Caco-2 (cell line): ENCODE measurements at regions not wholly inside any gene's neighbourhood (a gene's known extent, or its start where the extent isn't known, plus 50 kb on each side); places are given as distances from the start of the nearest gene placed in this dataset.

Experiments
- BruUV-seq: library from RNA; stranded (reverse); fragments of 400-500 nt; replicated peaks from 2 replicates; lab custom pipeline; 2021; lab: Mats Ljungman, UMichigan
- CTCF ChIA-PET: fragments of 300-600 bp; sonication (Branson Sonifier 250); formaldehyde crosslinking; loops from one replicate; lab custom pipeline; 2022; ENCODE audit warnings: antibody characterized with exemption; lab: Charles Lee
- POLR2A ChIA-PET: fragments of 300-600 bp; sonication (Branson Sonifier 250); formaldehyde crosslinking; loops from one replicate; lab custom pipeline; 2022; ENCODE audit warnings: antibody characterized with exemption; lab: Charles Lee
- DNase-seq, 2 experiments: peaks; one replicate each; pipeline versions ENCODE4 v3.0.0 to v3.0.0-alpha.2; 2020 to 2022
- H3K27me3 ChIP-seq: replicated peaks from 2 replicates; pipeline ENCODE4 v1.6.0; 2011; ENCODE audit warnings: low read length; ENCODE audit not compliant: control insufficient read depth, insufficient read depth
- H3K36me3 ChIP-seq: 2 replicates; pipeline ENCODE4 v1.5.1; 2011; ENCODE audit warnings: low read length; ENCODE audit not compliant: control insufficient read depth, insufficient read depth
- H3K4me1 ChIP-seq: fragments of 250-450 bp; sonication (Bioruptor Pico); 2 replicates; pipeline ENCODE4 v1.5.1; 2020; ENCODE audit warnings: mild to moderate bottlenecking
- H3K4me3 ChIP-seq: 2 replicates; pipeline ENCODE4 v1.5.1; 2011; ENCODE audit warnings: low read depth, mild to moderate bottlenecking, control low read depth, low read length
- H3K9me3 ChIP-seq: fragments of 250-450 bp; sonication (Bioruptor Pico); 2 replicates; pipeline ENCODE4 v1.5.1; 2020; ENCODE audit warnings: mild to moderate bottlenecking, moderate library complexity
- H3K27ac Mint-ChIP-seq: one replicate; pipeline ENCODE4 v1.8.0; 2022; ENCODE audit warnings: mixed read lengths; ENCODE audit not compliant: unreplicated experiment
- H3K27me3 Mint-ChIP-seq: one replicate; pipeline ENCODE4 v1.8.0; 2022; ENCODE audit warnings: mixed read lengths; ENCODE audit not compliant: insufficient read depth, unreplicated experiment
- H3K36me3 Mint-ChIP-seq: one replicate; pipeline ENCODE4 v1.8.0; 2022; ENCODE audit warnings: mild to moderate bottlenecking, mixed read lengths; ENCODE audit not compliant: insufficient read depth, unreplicated experiment
- H3K4me1 Mint-ChIP-seq: one replicate; pipeline ENCODE4 v1.8.0; 2022; ENCODE audit warnings: low read depth, mixed read lengths; ENCODE audit not compliant: unreplicated experiment
- H3K4me3 Mint-ChIP-seq: one replicate; pipeline ENCODE4 v1.8.0; 2022; ENCODE audit warnings: mild to moderate bottlenecking, moderate library complexity, mixed read lengths; ENCODE audit not compliant: unreplicated experiment
- H3K9me3 Mint-ChIP-seq: one replicate; pipeline ENCODE4 v1.8.0; 2022; ENCODE audit warnings: mixed read lengths; ENCODE audit not compliant: unreplicated experiment
- CTCF ChIP-seq, 2 experiments: fragments of 200-600 bp in 1 of 2; IDR thresholded peaks; 1 replicate in 1 of 2; 2 replicates in 1 of 2; pipeline versions ENCODE4 v1.5.1 to v1.8.0; 2011 to 2022; ENCODE audit warnings: antibody characterized with exemption in 1 of 2, control low read depth in 1 of 2, inconsistent platforms in 1 of 2, low read depth in 1 of 2, low read length in 1 of 2, mild to moderate bottlenecking in 1 of 2, moderate library complexity in 1 of 2; ENCODE audit not compliant: insufficient read depth in 1 of 2, severe bottlenecking in 1 of 2, unreplicated experiment in 1 of 2
- intact Hi-C: fragments of 100-400 bp; cut with micrococcal nuclease; formaldehyde crosslinking; loops from one replicate; pipeline ENCODE4 v1.10.0; 2022; ENCODE audit not compliant: unreplicated experiment

DNA sequence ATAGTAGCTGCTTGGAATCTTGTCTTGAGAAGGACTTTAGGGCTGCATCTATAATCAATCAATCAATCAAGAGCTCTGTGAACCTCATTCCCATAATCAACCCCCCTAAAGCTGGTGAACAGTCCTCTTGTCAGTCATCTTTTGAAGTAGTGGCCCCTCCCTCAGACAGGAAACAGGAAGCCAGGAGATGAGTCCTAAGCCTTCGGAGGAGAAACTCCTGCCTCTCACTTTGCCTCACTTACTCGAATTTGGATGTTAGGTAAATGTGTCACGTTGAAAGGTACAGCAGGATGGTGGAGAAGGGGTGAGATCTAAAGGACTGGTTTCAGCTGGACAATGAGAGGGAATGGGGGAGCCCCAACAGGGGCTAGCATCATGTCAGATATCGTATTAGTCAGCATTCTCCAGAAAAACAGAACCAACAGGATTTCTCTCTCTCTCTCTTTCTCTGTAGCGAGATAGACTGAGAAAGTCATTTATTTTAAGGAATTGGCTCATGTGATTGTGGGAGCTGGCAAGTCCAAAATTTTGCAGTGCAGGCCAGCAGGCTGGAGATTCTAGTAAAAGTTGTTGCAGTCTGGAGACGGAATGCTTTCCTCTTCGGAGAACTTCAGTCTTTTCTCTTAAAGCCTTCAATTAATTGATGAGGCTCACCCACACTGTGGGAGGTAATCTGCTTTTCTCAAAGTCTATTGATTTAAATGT is 144.4 kb upstream of the PWP1 start:
- no peak overlapping the region for H3K27ac Mint-ChIP-seq
- POLR2A ChIA-PET, result no interaction called here
- H3K36me3 Mint-ChIP-seq, result no peaks in the 10 kb centered on the region
- no peaks in the 10 kb centered on the region for H3K9me3 Mint-ChIP-seq
- Histone ChIP-seq H3K36me3 (no peaks in the 10 kb centered on the region), H3K27me3 (no peaks in the 10 kb centered on the region; the same call in 1 of the 2 replicates), H3K9me3 (no peaks in the 10 kb centered on the region), H3K4me1 (no peaks in the 10 kb centered on the region), H3K4me3 (no peak overlapping the region)
- no peaks in the 10 kb centered on the region for H3K4me1 Mint-ChIP-seq
- CTCF ChIA-PET, result no interaction called here
- intact Hi-C loops, result no loop called here
- peaks cover 8% of the 10 kb centered on the region for H3K27me3 Mint-ChIP-seq
- H3K4me3 Mint-ChIP-seq, result no peak overlapping the region
- no TSS peak for BruUV-seq
- DNase-seq, result no peak
- no peak for TF ChIP-seq CTCF (IDR thresholded peaks at IDR 0.05; ENCODE audit: insufficient read depth in 1 of 2, low read depth in 1 of 2, low read length in 1 of 2, severe bottlenecking in 1 of 2, unreplicated experiment in 1 of 2)

DNA sequence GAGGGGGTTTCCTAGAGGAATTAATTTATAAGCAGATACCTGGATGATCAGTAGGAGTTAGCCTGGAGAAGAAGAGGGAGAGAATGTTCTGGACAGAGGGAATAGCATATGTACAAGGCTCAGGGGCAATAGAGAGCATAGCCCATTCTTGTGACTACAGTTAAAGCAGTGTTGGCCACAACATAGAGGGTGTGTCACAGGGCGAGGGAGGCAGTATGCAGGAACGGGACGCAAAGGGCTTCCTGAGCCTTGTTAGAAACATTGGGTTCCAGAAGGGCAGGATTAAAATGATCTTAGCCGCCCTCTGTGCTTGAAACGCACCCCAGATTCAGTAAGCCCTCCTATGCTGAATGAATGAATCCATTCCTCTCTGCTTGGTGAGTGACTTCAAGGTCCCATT is 142.2 kb upstream of the PWP1 start:
- Mint-ChIP-seq H3K9me3 (no peaks in the 10 kb centered on the region), H3K27ac (no peak overlapping the region), H3K36me3 (no peaks in the 10 kb centered on the region), H3K4me1 (no peaks in the 10 kb centered on the region), H3K4me3 (no peak overlapping the region), H3K27me3 (peaks cover 12% of the 10 kb centered on the region)
- ChIA-PET CTCF (no interaction called here), POLR2A (no interaction called here)
- Histone ChIP-seq H3K4me1 (no peaks in the 10 kb centered on the region), H3K36me3 (no peaks in the 10 kb centered on the region), H3K9me3 (no peaks in the 10 kb centered on the region), H3K4me3 (no peak overlapping the region), H3K27me3 (no peaks in the 10 kb centered on the region; the same call in 1 of the 2 replicates)
- intact Hi-C loops, result no loop called here
- no peak for DNase-seq
- BruUV-seq, result no TSS peak
- TF ChIP-seq CTCF (IDR thresholded peaks at IDR 0.05; ENCODE audit: insufficient read depth in 1 of 2, low read depth in 1 of 2, low read length in 1 of 2, severe bottlenecking in 1 of 2, unreplicated experiment in 1 of 2), result no peak

GRCh38 chr12:107543841-107544240 is 141.8 kb upstream of the PWP1 start:
- Histone ChIP-seq H3K36me3 (no peaks in the 10 kb centered on the region), H3K4me1 (no peaks in the 10 kb centered on the region), H3K9me3 (no peaks in the 10 kb centered on the region), H3K27me3 (no peaks in the 10 kb centered on the region; the same call in 1 of the 2 replicates), H3K4me3 (no peak overlapping the region)
- H3K36me3 Mint-ChIP-seq, result no peaks in the 10 kb centered on the region
- intact Hi-C loops, result no loop called here
- BruUV-seq, result no TSS peak
- no peak for DNase-seq
- ChIA-PET CTCF (no interaction called here), POLR2A (no interaction called here)
- H3K4me1 Mint-ChIP-seq, result no peaks in the 10 kb centered on the region
- peaks cover 12% of the 10 kb centered on the region for H3K27me3 Mint-ChIP-seq
- no peaks in the 10 kb centered on the region for H3K9me3 Mint-ChIP-seq
- TF ChIP-seq CTCF (IDR thresholded peaks at IDR 0.05; ENCODE audit: insufficient read depth in 1 of 2, low read depth in 1 of 2, low read length in 1 of 2, severe bottlenecking in 1 of 2, unreplicated experiment in 1 of 2), result no peak
- H3K4me3 Mint-ChIP-seq, result no peak overlapping the region
- H3K27ac Mint-ChIP-seq, result no peak overlapping the region
